Cardiac fibroblast (primary cell): ENCODE measurements at regions not wholly inside any gene's neighbourhood (a gene's known extent, or its start where the extent isn't known, plus 50 kb on each side); places are given as distances from the start of the nearest gene placed in this dataset.

Source experiments
- DNase-seq, 2 donors: peaks; one replicate each; pipeline versions ENCODE4 v3.0.0 to v3.0.0-alpha.2; 2010; ENCODE audit warnings: low read depth in 2 of 2
- H3K4me3 ChIP-seq, 2 donors: replicated peaks in 1 of 2; 1 replicate in 1 of 2; 2 replicates in 1 of 2; pipeline ENCODE4 v1.5.1; 2011; ENCODE audit warnings: low read depth in 2 of 2, low read length in 2 of 2, mild to moderate bottlenecking in 2 of 2, moderate library complexity in 1 of 2
- TF ChIP-seq, protein P1 (sequence below): IDR thresholded peaks from one replicate; pipeline ENCODE4 v1.5.1; 2011; ENCODE audit warnings: low read depth, mild to moderate bottlenecking, low read length, inconsistent platforms

DNA sequence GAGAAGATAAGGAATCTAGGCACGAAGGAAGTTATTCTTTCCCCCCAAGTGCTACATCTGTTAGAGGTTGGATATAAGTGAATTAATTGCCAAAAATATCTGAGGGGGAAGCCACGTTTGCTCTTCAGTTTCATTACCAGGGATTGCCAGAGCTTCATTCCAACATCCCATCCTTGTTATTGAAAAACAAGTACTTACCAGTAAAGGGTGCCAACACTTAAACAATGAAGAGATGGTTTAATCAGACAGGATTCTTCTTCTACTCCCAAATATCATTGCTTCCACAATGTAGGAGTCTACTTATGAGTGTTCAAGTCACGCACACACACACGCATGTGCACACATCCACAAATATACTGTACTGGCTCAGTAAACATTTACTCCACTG lies 312.4 kb downstream of the RPAP3 start:
- H3K4me3 ChIP-seq: no peak overlapping the region
- TF ChIP-seq, protein P1, sequence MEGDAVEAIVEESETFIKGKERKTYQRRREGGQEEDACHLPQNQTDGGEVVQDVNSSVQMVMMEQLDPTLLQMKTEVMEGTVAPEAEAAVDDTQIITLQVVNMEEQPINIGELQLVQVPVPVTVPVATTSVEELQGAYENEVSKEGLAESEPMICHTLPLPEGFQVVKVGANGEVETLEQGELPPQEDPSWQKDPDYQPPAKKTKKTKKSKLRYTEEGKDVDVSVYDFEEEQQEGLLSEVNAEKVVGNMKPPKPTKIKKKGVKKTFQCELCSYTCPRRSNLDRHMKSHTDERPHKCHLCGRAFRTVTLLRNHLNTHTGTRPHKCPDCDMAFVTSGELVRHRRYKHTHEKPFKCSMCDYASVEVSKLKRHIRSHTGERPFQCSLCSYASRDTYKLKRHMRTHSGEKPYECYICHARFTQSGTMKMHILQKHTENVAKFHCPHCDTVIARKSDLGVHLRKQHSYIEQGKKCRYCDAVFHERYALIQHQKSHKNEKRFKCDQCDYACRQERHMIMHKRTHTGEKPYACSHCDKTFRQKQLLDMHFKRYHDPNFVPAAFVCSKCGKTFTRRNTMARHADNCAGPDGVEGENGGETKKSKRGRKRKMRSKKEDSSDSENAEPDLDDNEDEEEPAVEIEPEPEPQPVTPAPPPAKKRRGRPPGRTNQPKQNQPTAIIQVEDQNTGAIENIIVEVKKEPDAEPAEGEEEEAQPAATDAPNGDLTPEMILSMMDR: no peak
- peak in 1 of 2 donors; percentile 63 for DNase-seq

DNA sequence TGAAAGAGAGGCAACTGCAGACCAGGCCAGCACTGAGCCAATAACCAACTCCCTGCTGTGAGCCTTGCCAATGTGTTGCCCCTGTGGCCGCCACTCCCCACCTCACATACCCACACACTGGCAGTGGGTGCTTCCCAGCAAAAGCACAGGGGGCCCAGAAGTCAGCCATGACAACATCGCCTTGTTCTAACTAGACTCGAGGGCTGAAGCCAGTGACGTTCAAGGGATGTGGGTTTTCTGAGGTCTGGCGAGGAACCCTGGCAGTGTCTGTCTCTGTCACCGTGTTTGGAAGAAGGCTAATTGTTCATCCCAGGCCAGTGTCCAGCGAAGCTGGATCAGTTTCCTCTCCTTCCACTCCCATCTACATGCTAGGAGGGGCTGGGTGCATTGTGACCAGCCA lies 311.8 kb upstream of the AMIGO2 start:
- no peak overlapping the region for H3K4me3 ChIP-seq
- TF ChIP-seq, protein P1: no peak
- no peak for DNase-seq

DNA sequence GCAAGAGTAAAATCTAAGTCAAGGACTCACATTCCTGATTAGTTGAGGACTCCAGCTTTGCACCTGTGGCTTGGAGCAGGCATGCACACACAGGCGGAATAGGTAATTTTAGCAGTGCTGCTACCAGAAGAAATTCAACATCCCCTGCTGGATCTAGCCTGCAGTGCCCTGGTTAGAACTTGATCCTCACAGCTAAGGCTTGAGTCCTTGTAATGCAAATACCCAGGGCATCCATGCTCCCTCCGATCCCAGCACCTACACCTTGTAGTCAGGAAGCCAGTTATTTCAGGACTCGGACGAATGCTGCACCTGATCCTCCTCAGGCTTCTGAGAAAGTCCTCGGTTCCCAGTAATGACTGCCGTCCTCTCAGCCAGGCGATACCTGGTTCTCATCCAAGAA lies 309.0 kb upstream of the AMIGO2 start:
- no peak overlapping the region for H3K4me3 ChIP-seq
- TF ChIP-seq, protein P1: no peak
- DNase-seq: no peak

DNA sequence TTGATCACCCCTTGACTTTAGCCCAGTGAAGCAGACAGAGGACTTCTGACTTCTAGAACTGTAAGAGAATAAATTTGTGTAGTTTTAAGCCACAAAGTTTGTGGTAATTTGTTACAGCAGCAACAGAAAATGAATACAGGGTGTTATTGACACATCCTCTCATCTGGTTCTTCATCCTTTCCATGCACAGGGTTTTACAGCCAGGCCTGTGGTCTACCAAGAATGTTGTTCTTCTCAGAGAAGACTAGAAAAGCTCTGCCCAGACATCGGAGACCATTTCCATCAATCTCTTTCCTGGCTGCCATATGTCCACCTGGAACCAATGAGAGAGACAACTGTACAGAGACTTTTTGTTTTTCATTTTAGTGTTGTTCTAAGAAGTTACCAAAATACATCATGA lies 308.2 kb upstream of the AMIGO2 start:
- TF ChIP-seq, protein P1: no peak
- no peak overlapping the region for H3K4me3 ChIP-seq
- DNase-seq: no peak

DNA sequence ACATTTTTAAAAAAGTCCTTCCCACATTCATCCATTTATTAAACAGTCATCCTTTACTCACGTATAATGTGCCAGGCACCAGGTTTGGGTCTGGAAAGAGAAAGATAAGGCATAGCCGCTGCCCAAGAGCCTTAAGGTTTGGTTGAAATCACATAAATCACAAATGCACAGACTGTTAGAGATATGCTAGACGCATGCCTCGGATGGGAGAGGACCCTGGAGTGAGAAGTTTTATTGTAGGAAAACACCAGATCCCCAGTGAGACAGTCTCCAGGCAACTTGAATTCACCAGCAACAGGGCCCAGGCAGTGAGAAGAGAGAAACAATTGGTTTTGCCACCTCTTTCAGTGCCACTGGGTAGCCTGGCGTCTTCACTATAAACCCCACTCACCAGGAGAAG lies 305.9 kb upstream of the AMIGO2 start:
- DNase-seq: no peak
- TF ChIP-seq, protein P1: no peak
- H3K4me3 ChIP-seq: no peak overlapping the region

DNA sequence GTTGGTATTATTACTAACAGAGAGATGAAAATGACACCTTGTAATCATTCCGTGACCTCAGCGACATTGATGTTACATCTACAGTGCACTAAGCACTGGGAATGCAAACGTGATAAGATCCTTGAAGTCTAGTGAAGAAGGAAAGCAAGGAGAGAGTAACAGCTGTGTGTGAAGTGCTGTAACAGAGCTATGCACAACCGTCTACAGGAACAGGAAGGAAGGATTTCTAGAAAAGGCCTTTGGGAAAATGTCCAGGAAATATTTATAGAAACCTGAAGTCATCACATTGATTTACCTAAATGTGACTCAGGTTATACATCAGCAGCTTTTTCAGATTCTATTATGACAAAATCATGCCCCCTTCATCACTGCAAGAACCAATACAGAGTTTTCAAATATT lies 304.2 kb upstream of the AMIGO2 start:
- TF ChIP-seq, protein P1: no peak
- H3K4me3 ChIP-seq: no peak overlapping the region
- DNase-seq: peak; percentile 73 to 78

DNA sequence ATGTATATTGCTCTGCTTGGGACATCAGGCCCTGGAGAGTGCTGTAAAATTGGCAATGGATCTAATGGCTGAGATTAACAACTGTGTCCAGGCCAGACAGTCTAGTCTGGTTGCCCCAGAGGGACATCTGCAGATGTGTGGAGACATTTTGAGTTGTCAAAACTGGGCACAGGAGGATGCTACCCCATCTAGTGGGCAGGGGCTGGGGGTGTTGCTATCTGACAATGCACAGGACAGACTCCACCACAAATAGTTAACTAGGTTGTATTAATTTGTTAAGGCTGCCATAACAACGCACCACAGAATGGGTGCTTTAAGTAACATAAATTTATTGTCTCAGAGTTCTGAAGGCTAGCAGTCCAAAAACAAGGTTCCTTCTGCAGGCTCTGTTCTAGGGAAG lies 302.5 kb upstream of the AMIGO2 start:
- TF ChIP-seq, protein P1: no peak
- no peak overlapping the region for H3K4me3 ChIP-seq
- DNase-seq: no peak
